A549 (cell line): ENCODE measurements at regions not wholly inside any gene's neighbourhood (a gene's known extent, or its start where the extent isn't known, plus 50 kb on each side); places are given as distances from the start of the nearest gene placed in this dataset.
A peak's percentile ranks its signal among the peaks of the same experiment; 100 is the strongest.

Experiments used
- ATAC-seq, 2 experiments: fragments of 200-7000 bp in 1 of 2; fragments of >200 bp in 1 of 2; cut with Nextera tagmentation in 1 of 2; cut with Tn5 transposase in 1 of 2; 3 replicates each; pipeline versions ENCODE4 v1.8.0 to v1.9.1; 2018 to 2020; ENCODE audit warnings: mild to moderate bottlenecking in 1 of 2, moderate library complexity in 1 of 2
- CTCF ChIA-PET: fragments of 300-600 bp; sonication (Branson Sonifier 250); formaldehyde crosslinking; extraction: SDS; loops from one replicate; lab custom pipeline; 2021; ENCODE audit warnings: antibody characterized with exemption, inconsistent platforms; lab: Yijun Ruan, JAX
- POLR2A ChIA-PET: fragments of 350-600 bp; formaldehyde crosslinking; extraction: SDS; loops from one replicate; lab custom pipeline; 2021; ENCODE audit warnings: antibody characterized with exemption, inconsistent platforms; lab: Yijun Ruan, JAX
- DNase-seq, 2 experiments: peaks; one replicate each; pipeline versions ENCODE4 v3.0.0 to v3.0.0-alpha.2; 2011 to 2016; ENCODE audit warnings: low read depth in 1 of 2, low spot score in 1 of 2
- FAIRE-seq: peaks from 2 replicates; lab custom pipeline; 2011; peaks lifted over from hg19 to GRCh38; lab: Jason Lieb, UNC
- H3K27ac ChIP-seq, 2 experiments: fragments of >200 bp; sonication (Bioruptor Twin); formaldehyde crosslinking; 3 replicates each; pipeline ENCODE4 v1.5.1; 2016 to 2017
- H3K4me1 ChIP-seq: fragments of >200 bp; sonication (Bioruptor Twin); formaldehyde crosslinking; 3 replicates; pipeline ENCODE4 v1.6.1; 2016
- H3K4me2 ChIP-seq: fragments of >200 bp; sonication (Bioruptor Twin); formaldehyde crosslinking; 3 replicates; pipeline ENCODE4 v1.6.1; 2016
- H3K4me3 ChIP-seq: fragments of >200 bp; sonication (Bioruptor Twin); formaldehyde crosslinking; 3 replicates; pipeline ENCODE4 v1.5.1; 2016
- H3K9me3 ChIP-seq: fragments of >200 bp; sonication (Bioruptor Twin); formaldehyde crosslinking; 3 replicates; pipeline ENCODE4 v1.6.1; 2016
- CHD2 ChIP-seq: fragments of 150-350 bp; IDR thresholded peaks from 2 replicates; pipeline ENCODE4 v1.6.1; 2014; ENCODE audit warnings: low read length; ENCODE audit not compliant: partially characterized antibody
- CHD4 ChIP-seq: fragments of 200-600 bp; sonication (generic); IDR thresholded peaks from 2 replicates; pipeline ENCODE4 v1.6.1; 2016; ENCODE audit warnings: antibody characterized with exemption, mild to moderate bottlenecking, borderline replicate concordance
- E2F6 ChIP-seq: IDR thresholded peaks from 2 replicates; pipeline ENCODE4 v1.6.1; 2012; ENCODE audit warnings: low read depth, borderline replicate concordance
- ELK1 ChIP-seq: fragments of 150-350 bp; IDR thresholded peaks from 2 replicates; pipeline ENCODE4 v1.6.1; 2014; ENCODE audit warnings: low read depth, mild to moderate bottlenecking, low read length
- ESRRA ChIP-seq: fragments of 150-350 bp; IDR thresholded peaks from 2 replicates; pipeline ENCODE4 v1.6.1; 2014; ENCODE audit warnings: mild to moderate bottlenecking, low read length, borderline replicate concordance
- FOSB ChIP-seq: fragments of 250-450 bp; sonication (Bioruptor Pico); IDR thresholded peaks from 2 replicates; pipeline ENCODE4 v1.5.0; 2020; ENCODE audit warnings: mild to moderate bottlenecking, moderate library complexity
- FOSL2 ChIP-seq, 2 experiments: fragments of 450-650 bp in 1 of 2; fragments of >200 bp in 1 of 2; sonication (Bioruptor Twin) in 1 of 2; formaldehyde crosslinking; IDR thresholded peaks; 2 replicates each; pipeline versions ENCODE4 v1.5.0 to v1.6.1; 2016 to 2020; ENCODE audit warnings: mild to moderate bottlenecking in 1 of 2, moderate library complexity in 1 of 2
- GATA3 ChIP-seq: IDR thresholded peaks from 2 replicates; pipeline ENCODE4 v1.6.1; 2012; ENCODE audit warnings: borderline replicate concordance
- HEYL ChIP-seq: fragments of 250-450 bp; sonication (Bioruptor Pico); IDR thresholded peaks from 2 replicates; pipeline ENCODE4 v1.8.0; 2021; ENCODE audit warnings: mild to moderate bottlenecking, moderate library complexity
- HOXB13 ChIP-seq: fragments of 250-450 bp; sonication (Bioruptor Pico); IDR thresholded peaks from 2 replicates; pipeline ENCODE4 v1.5.0; 2020; ENCODE audit warnings: low read depth, mild to moderate bottlenecking, moderate library complexity
- HOXB5 ChIP-seq: fragments of 250-450 bp; sonication (Bioruptor Pico); IDR thresholded peaks from 2 replicates; pipeline ENCODE4 v1.5.0; 2020; ENCODE audit warnings: mild to moderate bottlenecking, moderate library complexity
- JUN ChIP-seq, 2 experiments: fragments of >200 bp; sonication (Bioruptor Twin); formaldehyde crosslinking; IDR thresholded peaks; 2 replicates in 1 of 2; 3 replicates in 1 of 2; pipeline ENCODE4 v1.6.1; 2016 to 2017
- KDM1A ChIP-seq: fragments of 200-600 bp; sonication (generic); IDR thresholded peaks from 2 replicates; pipeline ENCODE4 v1.6.1; 2016; ENCODE audit warnings: low read depth, mild to moderate bottlenecking
- KDM5A ChIP-seq: fragments of 200-600 bp; sonication (generic); IDR thresholded peaks from 2 replicates; pipeline ENCODE4 v1.6.1; 2016; ENCODE audit warnings: antibody characterized with exemption, mild to moderate bottlenecking
- MAX ChIP-seq: IDR thresholded peaks from 2 replicates; pipeline ENCODE4 v1.6.1; 2012
- NFE2L2 ChIP-seq: fragments of 150-350 bp; conservative IDR thresholded peaks from 2 replicates; pipeline ENCODE4 v1.6.1; 2014; ENCODE audit warnings: low read length
- NPAS2 ChIP-seq: fragments of 250-450 bp; sonication (Bioruptor Pico); IDR thresholded peaks from 2 replicates; pipeline ENCODE4 v1.8.0; 2022; ENCODE audit warnings: mild to moderate bottlenecking, moderate library complexity, borderline replicate concordance
- RAD21 ChIP-seq, 2 experiments: fragments of >200 bp in 1 of 2; sonication (Bioruptor Twin) in 1 of 2; formaldehyde crosslinking in 1 of 2; IDR thresholded peaks in 1 of 2; conservative IDR thresholded peaks in 1 of 2; 2 replicates in 1 of 2; 3 replicates in 1 of 2; pipeline ENCODE4 v1.6.1; 2012 to 2018; ENCODE audit warnings: inconsistent platforms in 1 of 2
- RARB ChIP-seq: fragments of 250-450 bp; sonication (Bioruptor Pico); IDR thresholded peaks from 2 replicates; pipeline ENCODE4 v1.8.0; 2021; ENCODE audit warnings: mild to moderate bottlenecking, moderate library complexity
- RCOR1 ChIP-seq: fragments of 150-350 bp; IDR thresholded peaks from 2 replicates; pipeline ENCODE4 v1.6.1; 2014; ENCODE audit warnings: antibody characterized with exemption, low read length, low read depth
- SMC3 ChIP-seq: fragments of >200 bp; sonication (Bioruptor Twin); formaldehyde crosslinking; IDR thresholded peaks from 3 replicates; pipeline ENCODE4 v1.6.1; 2018; ENCODE audit warnings: inconsistent platforms
- SREBF2 ChIP-seq: fragments of 450-650 bp; IDR thresholded peaks from 2 replicates; pipeline ENCODE4 v1.6.1; 2014; ENCODE audit warnings: mild to moderate bottlenecking, moderate library complexity
- ZC3H11A ChIP-seq: fragments of 450-650 bp; IDR thresholded peaks from 2 replicates; pipeline ENCODE4 v1.6.1; 2014; ENCODE audit warnings: antibody characterized with exemption, mild to moderate bottlenecking
- WGBS: methylation state at CpG from one replicate; pipeline ENCODE4 v1.1.6; 2017; ENCODE audit errors: missing lambda C conversion rate; 5-methylcytosine and 5-hydroxymethylcytosine counted together
- TF ChIP-seq, protein P1 (sequence below): fragments of 200-600 bp; sonication (generic); IDR thresholded peaks from 2 replicates; pipeline ENCODE4 v1.6.1; 2016; ENCODE audit warnings: antibody characterized with exemption, mild to moderate bottlenecking, moderate library complexity
- TF ChIP-seq, protein P2 (sequence below): fragments of 250-450 bp; sonication (Bioruptor Pico); IDR thresholded peaks from 2 replicates; pipeline ENCODE4 v1.5.0; 2020; ENCODE audit warnings: low read depth, mild to moderate bottlenecking, moderate library complexity

- H3K27ac ChIP-seq = peak overlapping the region; percentile 86
- no peaks in the 10 kb centered on the region for H3K9me3 ChIP-seq
- CTCF ChIA-PET = interaction anchor here (0.7 to 1.4 kb wide), 5 partner anchors 9 to 105 kb away, joined by 3 to 6 read pairs (median 3); no protein-coding TSS in a partner anchor
- no peak for DNase-seq
- H3K4me2 ChIP-seq = peak overlapping the region; percentile 83
- no peak for TF ChIP-seq SREBF2
- TF ChIP-seq NFE2L2 = no peak
- TF ChIP-seq RCOR1 = no peak
- TF ChIP-seq, protein P1, sequence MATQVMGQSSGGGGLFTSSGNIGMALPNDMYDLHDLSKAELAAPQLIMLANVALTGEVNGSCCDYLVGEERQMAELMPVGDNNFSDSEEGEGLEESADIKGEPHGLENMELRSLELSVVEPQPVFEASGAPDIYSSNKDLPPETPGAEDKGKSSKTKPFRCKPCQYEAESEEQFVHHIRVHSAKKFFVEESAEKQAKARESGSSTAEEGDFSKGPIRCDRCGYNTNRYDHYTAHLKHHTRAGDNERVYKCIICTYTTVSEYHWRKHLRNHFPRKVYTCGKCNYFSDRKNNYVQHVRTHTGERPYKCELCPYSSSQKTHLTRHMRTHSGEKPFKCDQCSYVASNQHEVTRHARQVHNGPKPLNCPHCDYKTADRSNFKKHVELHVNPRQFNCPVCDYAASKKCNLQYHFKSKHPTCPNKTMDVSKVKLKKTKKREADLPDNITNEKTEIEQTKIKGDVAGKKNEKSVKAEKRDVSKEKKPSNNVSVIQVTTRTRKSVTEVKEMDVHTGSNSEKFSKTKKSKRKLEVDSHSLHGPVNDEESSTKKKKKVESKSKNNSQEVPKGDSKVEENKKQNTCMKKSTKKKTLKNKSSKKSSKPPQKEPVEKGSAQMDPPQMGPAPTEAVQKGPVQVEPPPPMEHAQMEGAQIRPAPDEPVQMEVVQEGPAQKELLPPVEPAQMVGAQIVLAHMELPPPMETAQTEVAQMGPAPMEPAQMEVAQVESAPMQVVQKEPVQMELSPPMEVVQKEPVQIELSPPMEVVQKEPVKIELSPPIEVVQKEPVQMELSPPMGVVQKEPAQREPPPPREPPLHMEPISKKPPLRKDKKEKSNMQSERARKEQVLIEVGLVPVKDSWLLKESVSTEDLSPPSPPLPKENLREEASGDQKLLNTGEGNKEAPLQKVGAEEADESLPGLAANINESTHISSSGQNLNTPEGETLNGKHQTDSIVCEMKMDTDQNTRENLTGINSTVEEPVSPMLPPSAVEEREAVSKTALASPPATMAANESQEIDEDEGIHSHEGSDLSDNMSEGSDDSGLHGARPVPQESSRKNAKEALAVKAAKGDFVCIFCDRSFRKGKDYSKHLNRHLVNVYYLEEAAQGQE = no peak
- no peak for TF ChIP-seq FOSB (CRISPR knock-in tag)
- no peak for TF ChIP-seq KDM1A
- no peak for TF ChIP-seq GATA3
- TF ChIP-seq, protein P2, sequence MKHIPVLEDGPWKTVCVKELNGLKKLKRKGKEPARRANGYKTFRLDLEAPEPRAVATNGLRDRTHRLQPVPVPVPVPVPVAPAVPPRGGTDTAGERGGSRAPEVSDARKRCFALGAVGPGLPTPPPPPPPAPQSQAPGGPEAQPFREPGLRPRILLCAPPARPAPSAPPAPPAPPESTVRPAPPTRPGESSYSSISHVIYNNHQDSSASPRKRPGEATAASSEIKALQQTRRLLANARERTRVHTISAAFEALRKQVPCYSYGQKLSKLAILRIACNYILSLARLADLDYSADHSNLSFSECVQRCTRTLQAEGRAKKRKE (CRISPR knock-in tag) = no peak
- no peak for TF ChIP-seq ZC3H11A
- no peak for TF ChIP-seq CHD2
- TF ChIP-seq SMC3 = no peak
- POLR2A ChIA-PET = interaction anchor here (1.2 to 2.9 kb wide), 2 partner anchors 101 to 130 kb away, joined by 4 to 38 read pairs; partner anchors contain the start of genes COX20 and HNRNPU
- no peak for FAIRE-seq
- peaks cover 62% of the 10 kb centered on the region for H3K4me1 ChIP-seq
- WGBS = 49% methylated on average over 8 of the region's 8 CpGs
- no peak overlapping the region for H3K4me3 ChIP-seq
- no peak for ATAC-seq
These were observed 101.1 kb upstream of the HNRNPU start for GRCh38 chr1:244965185-244966030.

DNA sequence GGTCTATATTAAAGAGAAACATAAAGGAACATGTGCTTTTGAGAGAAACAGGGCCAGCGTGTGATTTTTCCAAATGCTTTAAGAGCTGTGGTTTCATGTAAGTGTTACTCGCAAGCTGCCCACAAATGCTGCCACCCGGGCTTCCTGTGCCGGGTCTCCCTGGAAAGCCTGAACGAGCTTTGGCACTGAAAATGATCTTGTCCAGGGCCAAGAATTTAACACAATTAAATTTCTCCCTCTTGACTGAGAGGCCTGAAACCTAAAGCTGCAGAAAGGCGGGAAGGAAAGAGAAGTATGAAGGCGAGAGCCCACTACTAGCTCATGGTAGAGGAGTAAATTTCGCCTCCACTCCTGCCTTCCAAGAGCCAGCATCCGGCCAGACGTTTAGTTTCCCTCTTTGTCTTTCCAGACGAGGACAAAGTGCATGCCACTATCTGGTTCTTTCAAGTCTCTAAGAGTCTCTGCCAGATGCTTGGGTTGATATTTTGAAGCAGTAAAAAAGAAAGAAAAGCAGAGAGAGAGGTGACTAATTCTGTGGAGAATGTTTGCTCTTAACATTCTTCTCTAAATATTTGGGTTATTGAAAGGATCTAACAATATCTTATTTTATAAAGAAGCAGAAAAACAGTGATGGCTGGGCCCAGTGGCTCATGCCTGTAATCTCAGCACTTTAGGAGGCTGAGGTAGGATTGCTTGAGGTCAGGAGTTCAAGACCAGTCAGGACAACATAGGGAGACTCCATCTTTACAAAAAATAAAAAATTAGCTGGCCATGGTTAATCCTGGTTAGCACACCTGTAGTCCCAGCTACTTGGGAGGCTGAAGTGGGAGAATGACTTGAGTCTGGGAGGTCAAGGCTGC lies 100.0 kb upstream of the HNRNPU start:
- DNase-seq (peak in 1 of 2 experiments; percentile 79), FAIRE-seq (peak; percentile 18), ATAC-seq (peak; percentile 61 to 82)
- ChIA-PET POLR2A (interaction anchor here (0.6 to 2.9 kb wide), 5 partner anchors 11 to 128 kb away, joined by 3 to 38 read pairs (median 6); partner anchors contain the start of genes COX20 and HNRNPU), CTCF (interaction anchor here (0.7 to 1.5 kb wide), 9 partner anchors 10 to 163 kb away, joined by 3 to 7 read pairs (median 4); no protein-coding TSS in a partner anchor)
- 3% methylated on average over 11 of the region's 11 CpGs for WGBS
- no peak overlapping the region for H3K4me3 ChIP-seq
- H3K4me2 ChIP-seq = peak overlapping the region; percentile 83
- no peaks in the 10 kb centered on the region for H3K9me3 ChIP-seq
- peak overlapping the region; percentile 86 for H3K27ac ChIP-seq
- H3K4me1 ChIP-seq = peaks cover 62% of the 10 kb centered on the region
- TF ChIP-seq KDM1A = no peak
- TF ChIP-seq HOXB5 (CRISPR knock-in tag) = peak; percentile 50; the same call in 1 of the 2 replicates
- TF ChIP-seq RARB = no peak
- no peak for TF ChIP-seq CHD4
- 0 out of 2 replicates have a peak, but pooled peaks have one; percentile 45 for TF ChIP-seq HOXB13 (CRISPR knock-in tag)
- no peak for TF ChIP-seq HEYL (CRISPR knock-in tag)
- no peak for TF ChIP-seq ELK1
- peak; percentile 59; the same call in 1 of the 2 replicates for TF ChIP-seq FOSL2 (IDR thresholded peaks at IDR 0.05)
- TF ChIP-seq FOSL2 (CRISPR knock-in tag; IDR thresholded peaks at IDR 0.05) = peak; percentile 70
- TF ChIP-seq, protein P2 (CRISPR knock-in tag) = 0 out of 2 replicates have a peak, but pooled peaks have one; percentile 44
- TF ChIP-seq E2F6 = peak; percentile 76
- TF ChIP-seq KDM5A = no peak
- TF ChIP-seq JUN (IDR thresholded peaks at IDR 0.05) = peak in 1 of 2 experiments; percentile 61; a peak in 1 of 5 replicates
- TF ChIP-seq RAD21 (conservative IDR thresholded peaks at IDR 0.05 in 1 of 2, IDR thresholded peaks at IDR 0.05 in 1 of 2) = peak; percentile 14 to 23; a peak in 1 of 5 replicates
- no peak for TF ChIP-seq ESRRA
- TF ChIP-seq NPAS2 (CRISPR knock-in tag) = no peak
- peak; percentile 67 for TF ChIP-seq MAX
